IMR-90 (cell line): ENCODE measurements at regions not wholly inside any gene's neighbourhood (a gene's known extent, or its start where the extent isn't known, plus 50 kb on each side); places are given as distances from the start of the nearest gene placed in this dataset.

Source experiments
- ATAC-seq: fragments of 200-7000 bp; cut with Tn5 transposase; 2 replicates; pipeline ENCODE4 v1.9.1; 2020; ENCODE audit warnings: low read depth, mild to moderate bottlenecking, moderate library complexity
- BruUV-seq: library from RNA; stranded (reverse); fragments of 400-500 nt; replicated peaks from 2 replicates; lab custom pipeline; 2021; lab: Mats Ljungman, UMichigan
- CTCF ChIA-PET: fragments of 300-600 bp; formaldehyde crosslinking; extraction: SDS; loops from one replicate; lab custom pipeline; 2021; ENCODE audit warnings: antibody characterized with exemption; lab: Yijun Ruan, JAX
- POLR2A ChIA-PET: fragments of 300-600 bp; sonication (Branson Sonifier 250); formaldehyde crosslinking; loops from one replicate; lab custom pipeline; 2022; ENCODE audit warnings: antibody characterized with exemption; ENCODE audit not compliant: unreplicated experiment; lab: Charles Lee
- DNase-seq: peaks from one replicate; pipeline ENCODE4 v3.0.0; 2013
- H2AFZ ChIP-seq: replicated peaks from 2 replicates; pipeline ENCODE3; 2013; ENCODE audit warnings: low read length, mild to moderate bottlenecking; ENCODE audit not compliant: poor library complexity
- H2AK5ac ChIP-seq: 2 replicates; pipeline ENCODE4 v1.6.1; 2013; ENCODE audit warnings: low read depth, low read length, inconsistent platforms
- H2AK9ac ChIP-seq: replicated peaks from 2 replicates; pipeline ENCODE3; 2013; ENCODE audit warnings: mild to moderate bottlenecking, low read depth, low read length, moderate library complexity; ENCODE audit not compliant: poor library complexity
- H2BK120ac ChIP-seq: 2 replicates; pipeline ENCODE4 v1.6.1; 2013; ENCODE audit warnings: low read depth, low read length, inconsistent platforms
- H2BK15ac ChIP-seq: 3 replicates; pipeline ENCODE4 v1.6.1; 2013; ENCODE audit warnings: low read depth, low read length, inconsistent platforms
- H2BK20ac ChIP-seq: 2 replicates; pipeline ENCODE4 v1.6.1; 2013; ENCODE audit warnings: low read depth, mild to moderate bottlenecking, inconsistent platforms, low read length, moderate library complexity
- H2BK5ac ChIP-seq: 2 replicates; pipeline ENCODE4 v1.6.1; 2013; ENCODE audit warnings: mild to moderate bottlenecking, low read depth, low read length, inconsistent platforms; ENCODE audit not compliant: poor library complexity, severe bottlenecking
- H3K14ac ChIP-seq: replicated peaks from 2 replicates; pipeline ENCODE4 v1.6.1; 2013; ENCODE audit warnings: low read depth, low read length, inconsistent platforms
- H3K18ac ChIP-seq: 2 replicates; pipeline ENCODE4 v1.6.1; 2013; ENCODE audit warnings: low read depth, low read length, control low read depth
- H3K23ac ChIP-seq: 2 replicates; pipeline ENCODE4 v1.6.1; 2013; ENCODE audit warnings: low read depth, low read length, inconsistent platforms
- H3K27ac ChIP-seq: 2 replicates; pipeline ENCODE4 v1.5.1; 2013; ENCODE audit warnings: mild to moderate bottlenecking, control low read depth, low read length; ENCODE audit not compliant: insufficient read depth
- H3K27me3 ChIP-seq: 2 replicates; pipeline ENCODE4 v1.6.1; 2013; ENCODE audit warnings: low read length; ENCODE audit not compliant: control insufficient read depth, insufficient read depth
- H3K36me3 ChIP-seq: 2 replicates; pipeline ENCODE4 v1.6.1; 2013; ENCODE audit warnings: low read length, mixed read lengths; ENCODE audit not compliant: control insufficient read depth, insufficient read depth
- H3K4ac ChIP-seq: 2 replicates; pipeline ENCODE4 v1.6.1; 2013; ENCODE audit warnings: low read depth, low read length, inconsistent platforms
- H3K4me1 ChIP-seq: 2 replicates; pipeline ENCODE4 v1.6.1; 2013; ENCODE audit warnings: low read length, mixed read lengths; ENCODE audit not compliant: control insufficient read depth, insufficient read depth
- H3K4me2 ChIP-seq: 2 replicates; pipeline ENCODE4 v1.6.1; 2013; ENCODE audit warnings: low read depth, mild to moderate bottlenecking, control low read depth, low read length, moderate library complexity
- H3K4me3 ChIP-seq: 2 replicates; pipeline ENCODE4 v1.5.1; 2013; ENCODE audit warnings: low read depth, mild to moderate bottlenecking, control low read depth, low read length, moderate library complexity; ENCODE audit not compliant: insufficient read depth
- H3K56ac ChIP-seq: 2 replicates; pipeline ENCODE4 v1.6.1; 2013; ENCODE audit warnings: low read length, inconsistent platforms; ENCODE audit not compliant: insufficient read depth; ENCODE audit errors: extremely low read depth
- H3K79me1 ChIP-seq, 2 experiments: 2 replicates each; pipeline ENCODE4 v1.6.1; 2013; ENCODE audit warnings: low read length in 2 of 2, inconsistent platforms in 1 of 2, low read depth in 1 of 2
- H3K9ac ChIP-seq: 2 replicates; pipeline ENCODE4 v1.6.1; 2013; ENCODE audit warnings: low read depth, low read length, control low read depth
- H3K9me1 ChIP-seq: 2 replicates; pipeline ENCODE4 v1.6.1; 2013; ENCODE audit warnings: low read length, inconsistent platforms; ENCODE audit not compliant: insufficient read depth
- H3K9me3 ChIP-seq: 2 replicates; pipeline ENCODE4 v1.6.1; 2013; ENCODE audit warnings: low read length; ENCODE audit not compliant: control insufficient read depth, insufficient read depth
- H4K20me1 ChIP-seq: 2 replicates; pipeline ENCODE4 v1.6.1; 2013; ENCODE audit warnings: low read length, inconsistent platforms; ENCODE audit not compliant: insufficient read depth
- H4K5ac ChIP-seq: 2 replicates; pipeline ENCODE4 v1.6.1; 2013; ENCODE audit warnings: mild to moderate bottlenecking, low read depth, low read length, control low read depth
- H4K8ac ChIP-seq, 2 experiments: 2 replicates each; pipeline ENCODE4 v1.6.1; 2013; ENCODE audit warnings: low read depth in 2 of 2, low read length in 2 of 2, control low read depth in 1 of 2, inconsistent platforms in 1 of 2
- H4K91ac ChIP-seq: 2 replicates; pipeline ENCODE4 v1.6.1; 2013; ENCODE audit warnings: low read depth, low read length, inconsistent platforms; ENCODE audit not compliant: insufficient read depth
- BHLHE40 ChIP-seq: fragments of 150-350 bp; IDR thresholded peaks from 2 replicates; pipeline ENCODE4 v1.6.1; 2016; ENCODE audit warnings: mild to moderate bottlenecking, low read depth, low read length
- CHD1 ChIP-seq: IDR thresholded peaks from 2 replicates; pipeline ENCODE4 v1.6.1; 2012; ENCODE audit warnings: low read depth, low read length, improper control_type of control experiment
- FOS ChIP-seq: fragments of 150-350 bp; IDR thresholded peaks from 2 replicates; pipeline ENCODE4 v1.6.1; 2016; ENCODE audit warnings: low read depth, low read length
- MXI1 ChIP-seq: IDR thresholded peaks from 2 replicates; pipeline ENCODE4 v1.6.1; 2012; ENCODE audit warnings: low read depth, mild to moderate bottlenecking, low read length, moderate library complexity, borderline replicate concordance
- NFE2L2 ChIP-seq: fragments of 150-350 bp; IDR thresholded peaks from 2 replicates; pipeline ENCODE4 v1.6.1; 2016; ENCODE audit warnings: low read depth, mild to moderate bottlenecking, low read length
- POLR2A ChIP-seq: IDR thresholded peaks from 2 replicates; pipeline ENCODE4 v1.6.1; 2012; ENCODE audit warnings: mild to moderate bottlenecking, low read depth, low read length
- RAD21 ChIP-seq: IDR thresholded peaks from 2 replicates; pipeline ENCODE4 v1.6.1; 2012; ENCODE audit warnings: low read length, improper control_type of control experiment
- RFX5 ChIP-seq: IDR thresholded peaks from 2 replicates; pipeline ENCODE4 v1.8.0; 2012; ENCODE audit warnings: low read depth, mild to moderate bottlenecking, low read length, moderate library complexity
- SMC3 ChIP-seq: fragments of 150-350 bp; IDR thresholded peaks from 2 replicates; pipeline ENCODE4 v1.6.1; 2016; ENCODE audit warnings: low read depth, mild to moderate bottlenecking, antibody characterized with exemption, low read length, moderate library complexity
- WGBS, 2 experiments: methylation state at CpG; one replicate each; pipeline versions ENCODE4 v1.1.5 to v1.1.7; 2013; ENCODE audit warnings: missing lambda C conversion rate in 2 of 2; ENCODE audit not compliant: insufficient read length in 1 of 2; ENCODE audit errors: extremely low coverage in 2 of 2; 5-methylcytosine and 5-hydroxymethylcytosine counted together
- dilution Hi-C: fragments of 300-500 bp; cut with HindIII; formaldehyde crosslinking; loops from one replicate; pipeline ENCODE4 v1.14.3; 2018; ENCODE audit warnings: low sequenced_read_pairs; ENCODE audit not compliant: unreplicated experiment
- in situ Hi-C: fragments of 300-500 bp; cut with MboI; formaldehyde crosslinking; loops from 3 replicates; pipeline ENCODE4 v1.14.3; 2019; ENCODE audit warnings: low sequenced_read_pairs, inconsistent platforms, mixed read lengths
- intact Hi-C: fragments of 100-400 bp; cut with micrococcal nuclease; formaldehyde crosslinking; loops from 2 replicates; pipeline ENCODE4 v1.10.0; 2022
- TF ChIP-seq, protein P1 (sequence below): fragments of 150-350 bp; IDR thresholded peaks from 2 replicates; pipeline ENCODE4 v1.6.1; 2017; ENCODE audit warnings: mild to moderate bottlenecking, antibody characterized with exemption, low read length, low read depth
- TF ChIP-seq, protein P2 (sequence below): conservative IDR thresholded peaks from 2 replicates; pipeline ENCODE4 v1.5.1; 2012; ENCODE audit warnings: mild to moderate bottlenecking, low read depth, low read length, improper control_type of control experiment
- TF ChIP-seq, protein P3 (sequence below): fragments of 150-350 bp; IDR thresholded peaks from 2 replicates; pipeline ENCODE4 v1.6.1; 2016; ENCODE audit warnings: low read depth, mild to moderate bottlenecking, low read length, moderate library complexity, borderline replicate concordance

DNA sequence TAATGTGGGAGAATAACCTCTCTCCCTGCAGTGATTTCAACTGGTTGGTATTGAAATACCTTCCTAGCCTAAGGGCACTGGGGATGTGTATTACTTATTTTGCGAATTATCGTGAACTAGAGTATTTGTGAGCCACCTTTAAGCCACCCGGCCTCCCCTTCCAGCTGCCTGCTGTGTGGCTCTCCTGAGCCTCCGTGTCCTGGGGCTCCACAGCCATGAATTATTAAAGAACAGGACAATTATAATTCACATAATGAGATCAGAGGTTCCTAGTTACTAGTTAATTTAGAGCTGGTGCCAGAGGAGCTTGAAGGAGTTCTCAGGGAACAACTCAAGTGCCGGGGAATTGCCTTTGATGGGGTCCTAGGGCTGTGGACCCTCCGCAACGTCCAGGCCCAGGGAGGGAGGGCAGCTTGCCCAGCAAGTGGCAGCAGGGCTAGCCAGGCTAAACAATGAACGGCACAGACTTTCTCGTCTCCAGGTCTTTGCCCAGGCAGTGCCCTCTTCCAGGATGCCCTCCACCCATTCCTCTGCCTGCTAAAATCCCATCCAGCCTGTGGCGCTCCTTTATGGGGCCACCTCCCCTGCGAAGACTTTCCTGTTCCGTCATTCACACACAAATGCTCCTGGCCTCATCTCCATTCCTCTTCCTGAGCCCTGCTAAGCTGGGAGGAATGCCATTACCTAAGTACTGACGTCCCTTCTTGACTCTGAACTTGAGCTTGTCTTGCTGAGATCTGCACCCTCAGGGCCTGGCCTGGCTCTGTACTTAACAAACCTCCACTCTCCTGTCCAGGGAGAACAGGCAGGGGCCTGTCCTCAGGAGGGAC is 91.5 kb downstream of the RTL6 start:
- H3K79me1 ChIP-seq, result no peaks in the 10 kb centered on the region
- no peak overlapping the region for H3K56ac ChIP-seq
- H3K14ac ChIP-seq, result no peak overlapping the region
- no peak overlapping the region for H3K4me2 ChIP-seq
- TF ChIP-seq BHLHE40 (no peak), FOS (no peak), RAD21 (no peak), RFX5 (no peak), CHD1 (no peak), NFE2L2 (no peak), POLR2A (no peak), MXI1 (no peak), SMC3 (no peak)
- TF ChIP-seq, protein P1, sequence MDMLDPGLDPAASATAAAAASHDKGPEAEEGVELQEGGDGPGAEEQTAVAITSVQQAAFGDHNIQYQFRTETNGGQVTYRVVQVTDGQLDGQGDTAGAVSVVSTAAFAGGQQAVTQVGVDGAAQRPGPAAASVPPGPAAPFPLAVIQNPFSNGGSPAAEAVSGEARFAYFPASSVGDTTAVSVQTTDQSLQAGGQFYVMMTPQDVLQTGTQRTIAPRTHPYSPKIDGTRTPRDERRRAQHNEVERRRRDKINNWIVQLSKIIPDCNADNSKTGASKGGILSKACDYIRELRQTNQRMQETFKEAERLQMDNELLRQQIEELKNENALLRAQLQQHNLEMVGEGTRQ, result no peak
- TF ChIP-seq, protein P2, sequence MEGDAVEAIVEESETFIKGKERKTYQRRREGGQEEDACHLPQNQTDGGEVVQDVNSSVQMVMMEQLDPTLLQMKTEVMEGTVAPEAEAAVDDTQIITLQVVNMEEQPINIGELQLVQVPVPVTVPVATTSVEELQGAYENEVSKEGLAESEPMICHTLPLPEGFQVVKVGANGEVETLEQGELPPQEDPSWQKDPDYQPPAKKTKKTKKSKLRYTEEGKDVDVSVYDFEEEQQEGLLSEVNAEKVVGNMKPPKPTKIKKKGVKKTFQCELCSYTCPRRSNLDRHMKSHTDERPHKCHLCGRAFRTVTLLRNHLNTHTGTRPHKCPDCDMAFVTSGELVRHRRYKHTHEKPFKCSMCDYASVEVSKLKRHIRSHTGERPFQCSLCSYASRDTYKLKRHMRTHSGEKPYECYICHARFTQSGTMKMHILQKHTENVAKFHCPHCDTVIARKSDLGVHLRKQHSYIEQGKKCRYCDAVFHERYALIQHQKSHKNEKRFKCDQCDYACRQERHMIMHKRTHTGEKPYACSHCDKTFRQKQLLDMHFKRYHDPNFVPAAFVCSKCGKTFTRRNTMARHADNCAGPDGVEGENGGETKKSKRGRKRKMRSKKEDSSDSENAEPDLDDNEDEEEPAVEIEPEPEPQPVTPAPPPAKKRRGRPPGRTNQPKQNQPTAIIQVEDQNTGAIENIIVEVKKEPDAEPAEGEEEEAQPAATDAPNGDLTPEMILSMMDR, result no peak
- TF ChIP-seq, protein P3, sequence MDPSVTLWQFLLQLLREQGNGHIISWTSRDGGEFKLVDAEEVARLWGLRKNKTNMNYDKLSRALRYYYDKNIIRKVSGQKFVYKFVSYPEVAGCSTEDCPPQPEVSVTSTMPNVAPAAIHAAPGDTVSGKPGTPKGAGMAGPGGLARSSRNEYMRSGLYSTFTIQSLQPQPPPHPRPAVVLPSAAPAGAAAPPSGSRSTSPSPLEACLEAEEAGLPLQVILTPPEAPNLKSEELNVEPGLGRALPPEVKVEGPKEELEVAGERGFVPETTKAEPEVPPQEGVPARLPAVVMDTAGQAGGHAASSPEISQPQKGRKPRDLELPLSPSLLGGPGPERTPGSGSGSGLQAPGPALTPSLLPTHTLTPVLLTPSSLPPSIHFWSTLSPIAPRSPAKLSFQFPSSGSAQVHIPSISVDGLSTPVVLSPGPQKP, result no peak
- in situ Hi-C loops, result no loop called here
- H3K9ac ChIP-seq, result no peak overlapping the region
- H4K8ac ChIP-seq, result no peak overlapping the region
- H3K4me1 ChIP-seq, result no peaks in the 10 kb centered on the region
- POLR2A ChIA-PET, result no interaction called here
- intact Hi-C loops, result no loop called here
- no peak overlapping the region for H3K4me3 ChIP-seq
- H2AFZ ChIP-seq, result no peak overlapping the region
- BruUV-seq, result no TSS peak
- H2BK20ac ChIP-seq, result no peak overlapping the region
- no peak overlapping the region; the same call in 1 of the 2 replicates for H2AK5ac ChIP-seq
- no peak overlapping the region for H3K23ac ChIP-seq
- no peak for ATAC-seq
- no peak overlapping the region for H2BK5ac ChIP-seq
- H2AK9ac ChIP-seq, result no peak overlapping the region
- no peak overlapping the region for H3K27ac ChIP-seq
- peaks cover 12% of the 10 kb centered on the region; the same call in 1 of the 2 replicates for H3K27me3 ChIP-seq
- H2BK15ac ChIP-seq, result no peak overlapping the region
- no peaks in the 10 kb centered on the region for H3K9me3 ChIP-seq
- no peak overlapping the region for H4K5ac ChIP-seq
- no peak overlapping the region for H3K18ac ChIP-seq
- dilution Hi-C loops, result no loop called here
- WGBS, 2 experiments, result 76% methylated on average over 6 of the region's 13 CpGs; no CpG with 5 or more reads in 1 of the 2 experiments
- CTCF ChIA-PET, result no interaction called here
- H3K36me3 ChIP-seq, result no peaks in the 10 kb centered on the region
- no peak overlapping the region for H2BK120ac ChIP-seq
- no peak overlapping the region; the same call in 1 of the 2 replicates for H4K91ac ChIP-seq
- no peak overlapping the region for H3K4ac ChIP-seq
- no peaks in the 10 kb centered on the region for H3K9me1 ChIP-seq
- DNase-seq, result peak; percentile 12
- H4K20me1 ChIP-seq, result no peaks in the 10 kb centered on the region
